ENCODE measurements at regions not wholly inside any gene's neighbourhood (a gene's known extent, or its start where the extent isn't known, plus 50 kb on each side); places are given as distances from the start of the nearest gene placed in this dataset.

GRCh38 chr4:35105486-35105885 lies 1138.8 kb downstream of the ARAP2 start:
- H4K20me1 ChIP-seq (ENCODE audit: control insufficient read depth, extremely low read depth, insufficient read depth, low read length) = no peaks in the 10 kb centered on the region
- no peaks in the 10 kb centered on the region for H3K27me3 ChIP-seq (ENCODE audit: control insufficient read depth, insufficient read depth, low read length)
- no peak overlapping the region for H3K9ac ChIP-seq (ENCODE audit: insufficient read depth, low read length)
- no peak overlapping the region for H2AFZ ChIP-seq (ENCODE audit: low read length)
- no peak for TF ChIP-seq EZH2 (IDR thresholded peaks at IDR 0.05; ENCODE audit: low read length, missing control alignments)
- H3K4me1 ChIP-seq (ENCODE audit: control insufficient read depth, extremely low read depth, insufficient read depth, low read length) = no peaks in the 10 kb centered on the region
- H3K27ac ChIP-seq (ENCODE audit: insufficient read depth, low read length) = no peak overlapping the region
- no peak overlapping the region for H3K4me2 ChIP-seq (ENCODE audit: extremely low read depth, insufficient read depth, low read length)
- no peak overlapping the region for H3K4me3 ChIP-seq (replicated peaks in 1 of 4; ENCODE audit: control extremely low read depth in 1 of 4, insufficient read depth in 1 of 4, low read depth in 3 of 4, low read length in 4 of 4)
- H3K79me2 ChIP-seq (ENCODE audit: control insufficient read depth, insufficient read depth, low read length) = no peaks in the 10 kb centered on the region
- no peaks in the 10 kb centered on the region for H3K9me3 ChIP-seq (ENCODE audit: control insufficient read depth, insufficient read depth, low read depth, low read length)
- no peaks in the 10 kb centered on the region for H3K36me3 ChIP-seq (ENCODE audit: control insufficient read depth, insufficient read depth, low read length)
- no peak for DNase-seq (ENCODE audit: low read depth in 2 of 2)

- Histone ChIP-seq H3K4me1 (ENCODE audit: control insufficient read depth, extremely low read depth, insufficient read depth, low read length) (no peaks in the 10 kb centered on the region), H3K79me2 (ENCODE audit: control insufficient read depth, insufficient read depth, low read length) (no peaks in the 10 kb centered on the region), H3K4me3 (replicated peaks in 1 of 4; ENCODE audit: control extremely low read depth in 1 of 4, insufficient read depth in 1 of 4, low read depth in 3 of 4, low read length in 4 of 4) (no peak overlapping the region), H3K36me3 (ENCODE audit: control insufficient read depth, insufficient read depth, low read length) (no peaks in the 10 kb centered on the region), H4K20me1 (ENCODE audit: control insufficient read depth, extremely low read depth, insufficient read depth, low read length) (no peaks in the 10 kb centered on the region), H3K9me3 (ENCODE audit: control insufficient read depth, insufficient read depth, low read depth, low read length) (no peaks in the 10 kb centered on the region), H2AFZ (ENCODE audit: low read length) (no peak overlapping the region), H3K9ac (ENCODE audit: insufficient read depth, low read length) (no peak overlapping the region), H3K27me3 (ENCODE audit: control insufficient read depth, insufficient read depth, low read length) (no peaks in the 10 kb centered on the region), H3K4me2 (ENCODE audit: extremely low read depth, insufficient read depth, low read length) (no peak overlapping the region), H3K27ac (ENCODE audit: insufficient read depth, low read length) (no peak overlapping the region)
- TF ChIP-seq CTCF (conservative IDR thresholded peaks at IDR 0.05 in 1 of 2, IDR thresholded peaks at IDR 0.05 in 1 of 2; ENCODE audit: low read depth in 1 of 2, low read length in 2 of 2) = no peak
- TF ChIP-seq EZH2 (IDR thresholded peaks at IDR 0.05; ENCODE audit: low read length, missing control alignments) = no peak
- DNase-seq (ENCODE audit: low read depth in 2 of 2) = no peak
These were observed 1138.1 kb downstream of the ARAP2 start for GRCh38 chr4:35106091-35106734.

- Histone ChIP-seq H3K36me3 (ENCODE audit: control insufficient read depth, insufficient read depth, low read length) (no peaks in the 10 kb centered on the region), H3K4me3 (replicated peaks in 1 of 4; ENCODE audit: control extremely low read depth in 1 of 4, insufficient read depth in 1 of 4, low read depth in 3 of 4, low read length in 4 of 4) (no peak overlapping the region), H3K27me3 (ENCODE audit: control insufficient read depth, insufficient read depth, low read length) (no peaks in the 10 kb centered on the region), H3K9me3 (ENCODE audit: control insufficient read depth, insufficient read depth, low read depth, low read length) (no peaks in the 10 kb centered on the region), H3K79me2 (ENCODE audit: control insufficient read depth, insufficient read depth, low read length) (no peaks in the 10 kb centered on the region), H3K4me2 (ENCODE audit: extremely low read depth, insufficient read depth, low read length) (no peak overlapping the region), H3K4me1 (ENCODE audit: control insufficient read depth, extremely low read depth, insufficient read depth, low read length) (no peaks in the 10 kb centered on the region), H2AFZ (ENCODE audit: low read length) (no peak overlapping the region), H3K27ac (ENCODE audit: insufficient read depth, low read length) (no peak overlapping the region), H4K20me1 (ENCODE audit: control insufficient read depth, extremely low read depth, insufficient read depth, low read length) (no peaks in the 10 kb centered on the region), H3K9ac (ENCODE audit: insufficient read depth, low read length) (no peak overlapping the region)
- TF ChIP-seq CTCF (conservative IDR thresholded peaks at IDR 0.05 in 1 of 2, IDR thresholded peaks at IDR 0.05 in 1 of 2; ENCODE audit: low read depth in 1 of 2, low read length in 2 of 2) (no peak), EZH2 (IDR thresholded peaks at IDR 0.05; ENCODE audit: low read length, missing control alignments) (no peak)
- peak in 1 of 2 donors; percentile 17 for DNase-seq (ENCODE audit: low read depth in 2 of 2)
These were observed 1120.2 kb downstream of the ARAP2 start for GRCh38 chr4:35124106-35124505.

All from fibroblast of lung (primary cell).